Gastroesophageal sphincter (tissue), 4 donors: ENCODE measurements at regions not wholly inside any gene's neighbourhood (a gene's known extent, or its start where the extent isn't known, plus 50 kb on each side); places are given as distances from the start of the nearest gene placed in this dataset.
"Not testable (repeated sequence)": the region's sequence is repeated elsewhere in the genome, so short reads cannot be mapped to it uniquely, and the experiment has no call there.

ENCODE experiments used
- ATAC-seq: fragments of 150-250 bp; one replicate; pipeline ENCODE4 v1.9.1; 2016; ENCODE audit warnings: mild to moderate bottlenecking, moderate library complexity
- H3K27ac ChIP-seq, 4 donors: fragments of 200-600 bp; sonication (generic) in 3 of 4; 1 replicate in 3 of 4; 2 replicates in 1 of 4; pipeline ENCODE4 v1.5.1; 2016 to 2019
- H3K27me3 ChIP-seq: fragments of 200-600 bp; sonication (generic); one replicate; pipeline ENCODE4 v1.5.1; 2019
- H3K36me3 ChIP-seq, 2 donors: fragments of 200-600 bp; sonication (generic); one replicate each; pipeline ENCODE4 v1.5.1; 2019; ENCODE audit warnings: control low read depth in 1 of 2
- H3K4me1 ChIP-seq, 3 donors: fragments of 200-600 bp; sonication (generic); 1 replicate in 2 of 3; 2 replicates in 1 of 3; pipeline ENCODE4 v1.5.1; 2016 to 2019; ENCODE audit warnings: control low read depth in 2 of 3
- H3K4me3 ChIP-seq, 2 donors: fragments of 200-600 bp; sonication (generic); one replicate each; pipeline ENCODE4 v1.5.1; 2019; ENCODE audit warnings: mild to moderate bottlenecking in 1 of 2, moderate library complexity in 1 of 2
- H3K9me3 ChIP-seq, 3 donors: fragments of 200-600 bp; sonication (generic); one replicate each; pipeline ENCODE4 v1.5.1; 2017 to 2019; ENCODE audit warnings: control low read depth in 2 of 3
- EP300 ChIP-seq: sonication (generic); formaldehyde crosslinking; IDR thresholded peaks from one replicate; pipeline ENCODE4 v1.6.1; 2017; ENCODE audit warnings: antibody characterized with exemption, mild to moderate bottlenecking
- POLR2A ChIP-seq, 2 donors: fragments of 450-650 bp; IDR thresholded peaks; one replicate each; pipeline ENCODE4 v1.6.1; 2017; ENCODE audit warnings: antibody characterized with exemption in 2 of 2, mild to moderate bottlenecking in 2 of 2, moderate library complexity in 1 of 2
- POLR2AphosphoS5 ChIP-seq: sonication (generic); formaldehyde crosslinking; IDR thresholded peaks from one replicate; pipeline ENCODE4 v1.6.1; 2017; ENCODE audit warnings: antibody characterized with exemption
- WGBS, 2 donors: methylation state at CpG; one replicate each; pipeline ENCODE4 v1.1.5; 2018; ENCODE audit warnings: low coverage in 1 of 2; 5-methylcytosine and 5-hydroxymethylcytosine counted together
- TF ChIP-seq, protein P1 (sequence below), 4 experiments: fragments of 200-600 bp in 2 of 4; fragments of 450-650 bp in 2 of 4; sonication (generic) in 1 of 4; IDR thresholded peaks; one replicate each; pipeline ENCODE4 v1.5.1; 2017 to 2019; ENCODE audit warnings: antibody characterized with exemption in 4 of 4, mild to moderate bottlenecking in 2 of 4, moderate library complexity in 2 of 4

GRCh38 chr4:158102904-158103303 is 69.9 kb downstream of the GASK1B start:
- Histone ChIP-seq H3K9me3 (no peaks in the 10 kb centered on the region), H3K4me1 (no peaks in the 10 kb centered on the region), H3K27me3 (no peaks in the 10 kb centered on the region), H3K36me3 (no peaks in the 10 kb centered on the region), H3K27ac (no peak overlapping the region), H3K4me3 (no peak overlapping the region)
- no peak for ATAC-seq
- TF ChIP-seq POLR2A (IDR thresholded peaks at IDR 0.05), result no peak
- 68 to 81% methylated on average over 4 of the region's 4 CpGs for WGBS, 2 donors

- WGBS, 2 donors, result 55 to 58% methylated on average over 4 of the region's 4 CpGs
- Histone ChIP-seq H3K4me1 (no peaks in the 10 kb centered on the region), H3K36me3 (no peaks in the 10 kb centered on the region), H3K27ac (no peak overlapping the region), H3K4me3 (no peak overlapping the region), H3K27me3 (no peaks in the 10 kb centered on the region), H3K9me3 (no peaks in the 10 kb centered on the region)
- no peak for ATAC-seq
- TF ChIP-seq EP300 (no peak), POLR2AphosphoS5 (no peak), POLR2A (IDR thresholded peaks at IDR 0.05) (no peak)
- TF ChIP-seq, protein P1, sequence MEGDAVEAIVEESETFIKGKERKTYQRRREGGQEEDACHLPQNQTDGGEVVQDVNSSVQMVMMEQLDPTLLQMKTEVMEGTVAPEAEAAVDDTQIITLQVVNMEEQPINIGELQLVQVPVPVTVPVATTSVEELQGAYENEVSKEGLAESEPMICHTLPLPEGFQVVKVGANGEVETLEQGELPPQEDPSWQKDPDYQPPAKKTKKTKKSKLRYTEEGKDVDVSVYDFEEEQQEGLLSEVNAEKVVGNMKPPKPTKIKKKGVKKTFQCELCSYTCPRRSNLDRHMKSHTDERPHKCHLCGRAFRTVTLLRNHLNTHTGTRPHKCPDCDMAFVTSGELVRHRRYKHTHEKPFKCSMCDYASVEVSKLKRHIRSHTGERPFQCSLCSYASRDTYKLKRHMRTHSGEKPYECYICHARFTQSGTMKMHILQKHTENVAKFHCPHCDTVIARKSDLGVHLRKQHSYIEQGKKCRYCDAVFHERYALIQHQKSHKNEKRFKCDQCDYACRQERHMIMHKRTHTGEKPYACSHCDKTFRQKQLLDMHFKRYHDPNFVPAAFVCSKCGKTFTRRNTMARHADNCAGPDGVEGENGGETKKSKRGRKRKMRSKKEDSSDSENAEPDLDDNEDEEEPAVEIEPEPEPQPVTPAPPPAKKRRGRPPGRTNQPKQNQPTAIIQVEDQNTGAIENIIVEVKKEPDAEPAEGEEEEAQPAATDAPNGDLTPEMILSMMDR (IDR thresholded peaks at IDR 0.05), result no peak
These were observed 73.1 kb downstream of the GASK1B start for GRCh38 chr4:158099686-158100085.

DNA sequence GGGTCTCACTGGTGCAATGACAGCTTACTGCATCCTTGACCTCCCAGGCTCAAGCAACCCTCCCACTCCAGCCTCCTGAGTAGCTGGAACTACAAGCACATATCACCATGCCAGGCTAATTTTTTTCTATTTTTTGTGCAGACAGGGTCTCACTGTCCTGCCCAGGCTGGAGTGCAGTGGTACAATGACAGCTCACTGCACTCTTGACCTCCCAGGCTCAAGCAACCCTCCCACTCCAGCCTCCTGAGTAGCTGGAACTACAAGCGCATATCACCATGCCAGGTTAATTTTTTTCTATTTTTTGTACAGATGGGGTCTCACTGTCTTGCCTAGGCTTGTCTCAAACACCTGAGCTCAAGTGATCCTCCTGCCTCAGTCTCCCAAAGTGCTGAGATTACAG is 74.0 kb downstream of the GASK1B start:
- Histone ChIP-seq H3K4me1 (no peaks in the 10 kb centered on the region), H3K9me3 (no peaks in the 10 kb centered on the region), H3K36me3 (no peaks in the 10 kb centered on the region), H3K4me3 (no peak overlapping the region), H3K27me3 (no peaks in the 10 kb centered on the region), H3K27ac (no peak overlapping the region)
- ATAC-seq, result no peak
- no peak for TF ChIP-seq EP300
- TF ChIP-seq POLR2A (IDR thresholded peaks at IDR 0.05), result no peak
- TF ChIP-seq, protein P1 (IDR thresholded peaks at IDR 0.05), result no peak
- TF ChIP-seq POLR2AphosphoS5, result no peak
- WGBS, 2 donors, result 90 to 100% methylated on average over 1 of the region's 1 CpG

- Histone ChIP-seq H3K9me3 (no peaks in the 10 kb centered on the region), H3K27ac (peak overlapping the region in 1 of 4 donors; percentile 5), H3K4me1 (no peaks in the 10 kb centered on the region), H3K4me3 (no peak overlapping the region), H3K27me3 (no peaks in the 10 kb centered on the region), H3K36me3 (no peaks in the 10 kb centered on the region)
- WGBS, 2 donors, result 73 to 96% methylated on average over 1 of the region's 1 CpG
- peak; percentile 16 for ATAC-seq
- TF ChIP-seq POLR2AphosphoS5 (no peak), POLR2A (IDR thresholded peaks at IDR 0.05) (no peak), EP300 (no peak)
- TF ChIP-seq, protein P1 (IDR thresholded peaks at IDR 0.05), result no peak
These were observed 78.3 kb downstream of the GASK1B start for GRCh38 chr4:158094413-158095134.

DNA sequence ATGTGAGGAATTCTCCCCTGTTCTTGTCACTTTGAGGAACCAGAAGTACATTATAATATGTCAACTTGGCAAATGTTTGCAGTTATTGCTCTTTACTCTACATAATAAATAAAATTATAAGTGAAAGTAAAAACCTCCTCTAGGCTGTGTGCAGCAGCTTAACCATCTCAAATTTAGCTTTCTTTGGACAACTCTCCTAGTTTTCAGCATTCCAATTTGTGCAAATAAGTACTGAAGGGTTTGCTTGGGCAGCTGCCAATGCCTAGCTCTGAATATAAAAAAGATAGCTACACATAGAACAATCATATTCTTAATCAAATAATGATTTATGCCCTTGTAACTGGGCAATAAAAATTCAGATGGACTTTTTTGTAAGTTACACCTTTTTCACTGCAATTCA is 82.5 kb downstream of the GASK1B start:
- Histone ChIP-seq H3K9me3 (no peaks in the 10 kb centered on the region), H3K27ac (no peak overlapping the region), H3K36me3 (no peaks in the 10 kb centered on the region), H3K4me3 (no peak overlapping the region), H3K27me3 (no peaks in the 10 kb centered on the region), H3K4me1 (no peaks in the 10 kb centered on the region)
- ATAC-seq, result no peak
- TF ChIP-seq POLR2A (IDR thresholded peaks at IDR 0.05) (no peak), POLR2AphosphoS5 (no peak), EP300 (no peak)
- TF ChIP-seq, protein P1 (IDR thresholded peaks at IDR 0.05), result no peak

DNA sequence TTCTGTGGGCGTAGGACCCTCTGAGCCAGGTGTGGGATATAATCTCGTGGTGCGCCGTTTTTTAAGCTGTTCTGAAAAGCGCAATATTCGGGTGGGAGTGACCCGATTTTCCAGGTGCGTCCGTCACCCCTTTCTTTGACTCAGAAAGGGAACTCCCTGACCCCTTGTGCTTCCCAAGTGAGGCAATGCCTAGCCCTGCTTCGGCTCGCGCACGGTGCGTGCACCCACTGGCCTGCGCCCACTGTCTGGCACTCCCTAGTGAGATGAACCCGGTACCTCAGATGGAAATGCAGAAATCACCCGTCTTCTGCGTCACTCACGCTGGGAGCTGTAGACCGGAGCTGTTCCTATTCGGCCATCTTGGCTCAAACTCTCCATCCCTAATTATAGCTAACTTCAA is 82.9 kb downstream of the GASK1B start:
- not testable (repeated sequence) for H3K36me3 ChIP-seq, H3K27ac ChIP-seq, ATAC-seq, H3K27me3 ChIP-seq, H3K4me1 ChIP-seq, H3K4me3 ChIP-seq, H3K9me3 ChIP-seq
- 40 to 46% methylated on average over 2 to 6 of the region's 21 CpGs for WGBS, 2 donors
